Activated CD4-positive, alpha-beta T cell treated with anti-CD3 and anti-CD28 coated beads, Interleukin-2, amount 50 U/mL, for 4 hours (primary cell): ENCODE measurements at regions not wholly inside any gene's neighbourhood (a gene's known extent, or its start where the extent isn't known, plus 50 kb on each side); places are given as distances from the start of the nearest gene placed in this dataset.
A peak's percentile ranks its signal among the peaks of the same experiment; 100 is the strongest.

ENCODE experiments used
- DNase-seq, 2 experiments: peaks; one replicate each; pipeline ENCODE4 v3.0.0-alpha.2; 2020

DNA sequence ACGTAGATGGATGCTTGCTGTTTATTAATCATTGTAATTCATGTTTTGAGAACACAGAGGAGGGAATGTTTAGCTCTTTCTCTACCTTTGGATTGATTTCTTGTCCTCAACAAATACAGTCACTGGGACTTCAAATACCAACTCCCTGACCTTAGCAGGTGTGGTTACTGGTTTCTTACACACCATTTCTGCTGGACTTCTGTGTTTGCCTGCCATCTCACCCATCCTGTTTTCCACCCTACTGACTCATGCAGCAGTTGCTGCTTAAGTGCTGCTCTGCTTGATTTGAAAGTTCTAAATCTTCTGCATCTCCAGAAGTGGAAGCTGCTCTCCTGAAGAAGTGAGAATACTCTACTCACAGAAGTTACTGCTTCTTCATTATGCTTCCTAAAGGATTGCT, 170.3 kb downstream of the ZPLD1 start:
- no peak for DNase-seq

GRCh38 chr3:102608875-102609274, 174.1 kb downstream of the ZPLD1 start:
- DNase-seq, result no peak

DNA sequence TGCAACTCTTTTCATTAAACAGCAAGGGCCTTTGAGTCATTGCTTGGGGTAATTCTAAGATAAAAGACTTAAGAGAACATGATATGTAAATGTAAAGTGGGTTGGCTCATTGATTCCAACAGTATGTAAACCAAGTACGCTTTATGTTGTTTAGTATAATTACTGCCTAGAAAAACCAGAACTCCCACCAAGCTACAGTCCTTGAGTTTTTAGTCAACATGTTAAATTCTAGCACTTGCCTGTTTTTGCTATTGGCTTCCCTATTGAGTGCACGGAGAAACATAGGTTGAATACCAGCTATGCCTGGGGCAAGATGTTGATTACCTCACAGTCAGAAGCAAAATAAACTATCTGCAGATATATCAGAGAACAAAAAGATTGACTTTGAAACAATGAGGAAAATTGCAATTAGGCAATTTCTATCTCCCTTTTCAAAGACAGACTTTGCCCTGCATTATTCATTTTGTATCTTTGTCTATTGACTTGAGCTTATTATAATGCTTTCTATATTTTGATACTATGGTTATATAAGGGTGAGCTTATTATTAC, 179.3 kb downstream of the ZPLD1 start:
- DNase-seq, result no peak

GRCh38 chr3:102614585-102614984, 179.8 kb downstream of the ZPLD1 start:
- DNase-seq, result no peak

GRCh38 chr3:102617381-102617780, 182.6 kb downstream of the ZPLD1 start:
- no peak for DNase-seq

GRCh38 chr3:102619361-102619760, 184.5 kb downstream of the ZPLD1 start:
- DNase-seq, result no peak

GRCh38 chr3:102629943-102630342, 195.1 kb downstream of the ZPLD1 start:
- no peak for DNase-seq

DNA sequence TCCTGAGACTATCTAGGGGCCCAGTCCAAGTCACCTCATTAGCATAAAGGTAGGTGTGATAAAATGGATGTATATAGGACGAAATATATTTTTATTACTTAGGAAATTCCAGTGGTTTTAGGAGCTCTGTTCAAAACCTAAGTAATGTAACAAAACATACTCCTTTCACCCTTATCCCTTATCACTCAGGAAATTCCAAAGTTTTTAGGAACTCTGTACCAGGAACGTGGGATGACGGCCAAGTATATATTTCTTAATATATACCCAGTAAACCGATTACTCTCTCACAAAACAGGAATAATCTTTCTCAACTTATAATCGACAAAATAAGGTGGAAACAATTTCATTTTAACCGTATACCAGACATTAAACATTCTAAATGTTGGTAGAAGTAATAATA, 195.7 kb downstream of the ZPLD1 start:
- DNase-seq, result no peak

DNA sequence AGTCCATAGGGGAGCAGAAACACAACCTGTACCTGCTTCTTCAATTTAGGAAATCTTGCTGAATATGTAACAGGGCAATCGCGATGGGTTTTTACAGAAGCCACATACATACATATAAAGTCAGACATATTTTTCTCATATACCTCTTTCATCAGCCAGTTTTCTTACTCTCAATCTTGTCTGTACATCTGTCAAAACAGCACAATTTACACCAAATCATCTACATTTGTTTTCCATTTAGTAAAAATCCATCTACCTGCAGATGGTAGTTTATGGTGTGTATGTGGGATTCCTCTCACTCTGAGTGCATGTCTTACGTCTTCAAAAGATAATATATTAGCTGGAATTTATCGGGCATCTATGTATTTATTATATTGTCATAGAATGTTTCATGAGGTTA, 208.7 kb downstream of the ZPLD1 start:
- DNase-seq, result no peak

- DNase-seq, result no peak
Observed at GRCh38 chr3:102646557-102646956, 211.7 kb downstream of the ZPLD1 start.

GRCh38 chr3:102660653-102661052, 225.8 kb downstream of the ZPLD1 start:
- DNase-seq, result no peak

- no peak for DNase-seq
Observed at GRCh38 chr3:102661707-102662497, 227.1 kb downstream of the ZPLD1 start.

- DNase-seq, result no peak
Observed at GRCh38 chr3:102662498-102662772, 227.6 kb downstream of the ZPLD1 start.

DNA sequence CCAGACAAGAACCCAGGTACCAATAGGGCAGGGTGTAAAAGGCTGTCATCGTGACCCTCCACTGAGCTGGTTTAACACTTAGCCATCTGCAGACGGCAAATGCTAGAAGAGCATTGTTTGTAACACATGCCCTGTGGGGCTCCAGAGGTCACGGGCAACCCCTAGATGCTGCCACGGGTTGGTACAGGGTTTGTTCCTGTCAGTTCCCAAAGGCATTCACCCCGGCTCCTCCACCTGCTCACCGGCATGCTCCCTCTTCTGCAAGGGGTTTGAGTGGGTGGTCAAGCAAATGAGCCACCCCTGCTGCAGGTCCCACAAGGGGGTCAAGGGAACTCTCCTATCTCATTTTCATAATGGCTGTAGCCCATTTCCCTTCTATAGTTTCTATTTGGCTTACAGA, 229.3 kb downstream of the ZPLD1 start:
- no peak for DNase-seq

GRCh38 chr3:102665183-102665582, 230.4 kb downstream of the ZPLD1 start:
- no peak for DNase-seq

GRCh38 chr3:102668247-102668646, 233.4 kb downstream of the ZPLD1 start:
- no peak for DNase-seq

- DNase-seq, result no peak
Observed at GRCh38 chr3:102670986-102671385, 236.2 kb downstream of the ZPLD1 start.

- DNase-seq, result no peak
Observed at GRCh38 chr3:102672305-102672704, 237.5 kb downstream of the ZPLD1 start.

DNA sequence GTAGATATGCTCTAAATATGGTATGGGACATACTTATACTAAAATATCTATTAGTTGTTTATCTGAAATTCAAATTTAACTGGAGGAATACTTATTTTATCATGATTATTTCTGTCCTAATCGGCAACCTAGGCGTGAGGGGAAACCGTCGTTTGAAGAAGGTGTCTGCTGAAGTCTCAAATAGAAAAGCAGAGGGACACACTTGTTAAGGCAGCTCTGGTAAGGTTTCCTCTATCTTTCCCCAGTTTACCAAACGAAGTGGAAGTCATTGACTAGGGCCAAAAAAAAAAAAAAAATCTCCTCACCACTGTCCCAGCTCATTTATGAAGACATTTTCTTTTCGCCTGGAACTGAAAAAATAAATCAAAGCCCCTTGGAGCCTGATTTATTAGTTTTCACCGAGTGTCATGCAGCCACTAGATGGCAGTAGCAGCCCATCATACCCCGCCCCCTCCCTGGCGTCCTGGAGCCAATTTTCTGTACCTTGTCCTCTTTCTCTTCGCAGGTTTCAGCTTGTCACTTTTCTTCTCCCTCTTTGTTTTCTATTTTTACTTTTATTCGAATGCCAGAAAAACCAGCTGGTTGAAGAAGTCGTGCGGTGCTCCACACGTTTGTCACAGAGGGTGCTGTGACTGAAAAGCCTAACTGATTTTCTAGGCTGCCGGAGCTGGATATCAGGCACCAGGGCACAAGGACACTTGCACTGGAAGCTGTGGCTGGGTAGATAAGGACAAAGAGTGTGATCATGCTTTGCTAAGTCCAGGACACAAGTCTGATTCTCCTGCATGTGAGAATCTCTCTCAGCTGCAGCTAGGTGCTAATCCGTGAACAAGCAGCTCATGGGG, 238.7 kb downstream of the ZPLD1 start:
- peak; percentile 42 to 49 for DNase-seq

DNA sequence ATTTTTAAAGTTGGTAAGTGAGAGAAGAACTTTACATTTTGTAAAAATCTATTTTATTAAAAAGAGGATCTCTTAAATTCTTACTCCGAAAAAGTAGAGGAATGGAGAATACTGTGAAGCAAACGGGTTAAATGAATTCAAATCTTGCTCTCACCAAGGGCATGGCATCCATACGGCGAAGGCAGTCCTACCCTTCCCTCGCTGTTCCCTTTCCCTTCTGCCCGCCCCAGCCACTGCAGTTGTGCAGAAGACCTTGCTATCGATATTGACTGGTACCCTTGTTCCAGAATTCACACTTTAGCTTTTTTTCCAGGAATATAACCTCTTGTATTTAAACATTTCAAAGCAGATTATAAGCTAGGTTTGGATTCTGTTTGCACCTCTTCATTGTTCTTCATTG, 239.5 kb downstream of the ZPLD1 start:
- no peak for DNase-seq

GRCh38 chr3:102676424-102676823, 241.6 kb downstream of the ZPLD1 start:
- no peak for DNase-seq

DNA sequence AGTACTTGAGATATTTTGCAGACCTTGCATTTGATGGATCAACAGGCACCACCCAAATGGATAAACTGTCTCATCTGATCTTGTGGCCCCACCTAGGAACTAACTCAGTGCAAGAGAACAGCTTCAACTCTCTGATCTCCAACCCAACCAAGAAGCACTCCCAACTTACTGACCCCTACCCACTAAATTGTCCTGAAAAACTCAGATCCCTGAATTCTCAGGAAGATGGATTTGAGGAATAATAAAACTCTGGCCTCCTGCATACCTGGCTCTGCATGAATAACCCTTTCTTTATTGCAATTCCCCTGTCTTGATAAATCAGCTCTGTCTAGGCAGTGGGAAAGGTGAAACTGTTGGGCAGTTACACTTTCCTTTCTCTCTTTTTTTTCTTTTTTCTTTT, 247.9 kb downstream of the ZPLD1 start:
- DNase-seq, result no peak

- no peak for DNase-seq
Observed at GRCh38 chr3:102686792-102687191, 252.0 kb downstream of the ZPLD1 start.

- no peak for DNase-seq
Observed at GRCh38 chr3:102687851-102688555, 253.2 kb downstream of the ZPLD1 start.
